ENCODE measurements at regions not wholly inside any gene's neighbourhood (a gene's known extent, or its start where the extent isn't known, plus 50 kb on each side); places are given as distances from the start of the nearest gene placed in this dataset.

GRCh38 chr16:14371778-14372431 lies 258.2 kb downstream of the PARN start:
- no peak for TF ChIP-seq POLR2A (IDR thresholded peaks at IDR 0.05)
- no peak for TF ChIP-seq CTCF (IDR thresholded peaks at IDR 0.05)
- no peak for TF ChIP-seq EP300 (IDR thresholded peaks at IDR 0.05)
- no peak for TF ChIP-seq POLR2AphosphoS5 (IDR thresholded peaks at IDR 0.05)

Measured in sigmoid colon (tissue), 4 donors.